ENCODE measurements at regions not wholly inside any gene's neighbourhood (a gene's known extent, or its start where the extent isn't known, plus 50 kb on each side); places are given as distances from the start of the nearest gene placed in this dataset.

DNA sequence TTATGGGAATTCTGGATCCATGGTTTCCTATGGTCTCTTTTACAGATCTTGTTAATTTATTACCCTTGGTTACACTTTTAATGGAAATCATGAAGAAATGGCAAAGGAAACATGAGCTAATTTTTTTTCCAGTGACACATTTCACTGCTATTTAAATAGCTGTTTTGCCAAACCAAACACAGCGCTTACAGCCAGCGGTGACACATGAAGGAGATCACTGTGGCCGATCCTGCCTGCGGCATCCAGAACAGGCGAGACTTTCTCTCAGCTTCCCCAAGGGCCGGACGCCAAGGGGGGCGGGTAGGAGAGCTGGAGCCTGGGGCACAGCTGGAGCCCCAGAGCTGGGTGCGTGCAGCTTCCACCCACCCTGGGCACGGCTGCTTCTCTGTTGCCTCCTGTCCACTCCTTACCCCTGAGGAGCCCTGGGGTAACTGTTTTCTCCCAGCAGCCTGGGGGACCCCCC is 81.4 kb upstream of the PKDCC start:
- H3K4me3 ChIP-seq (ENCODE audit: control insufficient read depth, low read depth, low read length): no peak overlapping the region
- TF ChIP-seq, protein P1, sequence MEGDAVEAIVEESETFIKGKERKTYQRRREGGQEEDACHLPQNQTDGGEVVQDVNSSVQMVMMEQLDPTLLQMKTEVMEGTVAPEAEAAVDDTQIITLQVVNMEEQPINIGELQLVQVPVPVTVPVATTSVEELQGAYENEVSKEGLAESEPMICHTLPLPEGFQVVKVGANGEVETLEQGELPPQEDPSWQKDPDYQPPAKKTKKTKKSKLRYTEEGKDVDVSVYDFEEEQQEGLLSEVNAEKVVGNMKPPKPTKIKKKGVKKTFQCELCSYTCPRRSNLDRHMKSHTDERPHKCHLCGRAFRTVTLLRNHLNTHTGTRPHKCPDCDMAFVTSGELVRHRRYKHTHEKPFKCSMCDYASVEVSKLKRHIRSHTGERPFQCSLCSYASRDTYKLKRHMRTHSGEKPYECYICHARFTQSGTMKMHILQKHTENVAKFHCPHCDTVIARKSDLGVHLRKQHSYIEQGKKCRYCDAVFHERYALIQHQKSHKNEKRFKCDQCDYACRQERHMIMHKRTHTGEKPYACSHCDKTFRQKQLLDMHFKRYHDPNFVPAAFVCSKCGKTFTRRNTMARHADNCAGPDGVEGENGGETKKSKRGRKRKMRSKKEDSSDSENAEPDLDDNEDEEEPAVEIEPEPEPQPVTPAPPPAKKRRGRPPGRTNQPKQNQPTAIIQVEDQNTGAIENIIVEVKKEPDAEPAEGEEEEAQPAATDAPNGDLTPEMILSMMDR (conservative IDR thresholded peaks at IDR 0.05; ENCODE audit: control insufficient read depth, insufficient read depth, low read depth, low read length): no peak
- peak; percentile 97 for DNase-seq (ENCODE audit: low read depth)

DNA sequence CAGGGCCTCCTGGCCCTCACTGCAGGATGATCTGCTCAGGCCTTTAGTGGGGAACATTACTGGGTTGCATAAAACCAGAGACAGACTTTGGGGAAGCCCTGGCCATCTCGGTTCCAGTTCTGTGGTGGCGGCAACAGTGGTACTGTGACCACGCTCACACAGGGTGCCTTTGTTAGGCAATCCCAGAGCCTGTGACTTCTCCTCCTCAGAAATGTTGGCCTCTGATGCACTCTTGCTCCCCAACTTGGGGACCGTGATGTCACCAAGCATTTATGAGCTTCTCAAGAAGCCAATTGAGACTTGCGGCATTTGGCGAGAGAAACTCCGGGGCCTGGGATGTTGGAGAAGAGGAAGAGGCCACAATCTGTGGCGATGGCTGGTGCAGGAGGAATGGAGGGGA is 80.9 kb upstream of the PKDCC start:
- no peak for DNase-seq (ENCODE audit: low read depth)
- H3K4me3 ChIP-seq (ENCODE audit: control insufficient read depth, low read depth, low read length): no peak overlapping the region
- TF ChIP-seq, protein P1 (conservative IDR thresholded peaks at IDR 0.05; ENCODE audit: control insufficient read depth, insufficient read depth, low read depth, low read length): no peak

DNA sequence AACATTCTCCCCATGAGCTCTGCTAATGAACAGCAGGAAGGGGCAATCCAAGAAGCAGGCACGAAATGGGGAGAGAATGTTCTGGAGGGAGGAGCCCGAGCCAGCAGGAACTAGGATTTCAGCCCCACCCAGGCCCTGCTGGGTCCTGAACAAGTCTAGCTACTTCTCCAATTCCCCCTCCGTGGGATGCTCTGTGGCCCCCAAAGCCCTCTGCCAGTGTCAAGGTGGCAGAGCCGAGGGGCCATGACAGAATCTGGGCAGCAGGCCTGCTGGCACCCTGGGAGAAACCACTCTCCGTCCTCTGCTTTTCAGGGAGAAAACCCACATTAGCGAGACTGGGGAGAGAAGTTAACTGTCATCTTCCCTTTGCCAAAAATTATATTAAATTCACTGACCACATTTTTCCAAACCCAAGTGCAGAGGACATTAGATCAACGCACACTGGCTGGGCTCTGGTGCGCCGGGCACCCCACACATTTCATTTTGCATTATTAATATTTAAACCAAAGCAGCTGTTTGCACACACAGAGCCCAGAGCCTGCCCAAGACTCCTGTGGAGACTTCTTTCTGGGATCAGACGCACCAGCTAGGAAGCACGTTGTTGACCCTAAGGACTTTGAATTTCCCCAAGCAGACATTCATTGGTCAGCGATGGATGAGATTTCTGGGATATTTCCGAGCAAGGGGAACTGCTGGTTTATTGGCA is 80.2 kb upstream of the PKDCC start:
- TF ChIP-seq, protein P1 (conservative IDR thresholded peaks at IDR 0.05; ENCODE audit: control insufficient read depth, insufficient read depth, low read depth, low read length): no peak
- DNase-seq (ENCODE audit: low read depth): peak; percentile 7
- H3K4me3 ChIP-seq (ENCODE audit: control insufficient read depth, low read depth, low read length): no peak overlapping the region

DNA sequence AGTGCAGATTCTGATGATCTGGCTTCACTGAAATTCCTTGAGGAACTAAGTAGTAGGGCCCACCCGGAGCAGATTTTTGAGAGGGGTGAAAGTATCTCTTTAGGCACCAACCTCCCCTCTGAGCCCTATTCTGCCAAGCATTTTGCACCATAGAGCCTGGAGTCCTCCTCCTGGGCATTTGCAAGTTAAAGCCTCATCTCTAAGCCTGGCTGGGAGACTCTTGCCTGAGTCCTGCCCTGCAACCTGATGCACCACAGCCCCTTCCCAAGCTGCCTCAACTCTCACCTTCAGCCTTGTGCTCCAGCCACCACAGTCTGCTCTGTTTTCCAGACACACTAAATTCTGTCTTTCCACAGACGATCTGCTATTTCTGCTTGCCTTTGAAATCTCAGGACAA is 79.6 kb upstream of the PKDCC start:
- H3K4me3 ChIP-seq (ENCODE audit: control insufficient read depth, low read depth, low read length): no peak overlapping the region
- no peak for DNase-seq (ENCODE audit: low read depth)
- TF ChIP-seq, protein P1 (conservative IDR thresholded peaks at IDR 0.05; ENCODE audit: control insufficient read depth, insufficient read depth, low read depth, low read length): no peak

DNA sequence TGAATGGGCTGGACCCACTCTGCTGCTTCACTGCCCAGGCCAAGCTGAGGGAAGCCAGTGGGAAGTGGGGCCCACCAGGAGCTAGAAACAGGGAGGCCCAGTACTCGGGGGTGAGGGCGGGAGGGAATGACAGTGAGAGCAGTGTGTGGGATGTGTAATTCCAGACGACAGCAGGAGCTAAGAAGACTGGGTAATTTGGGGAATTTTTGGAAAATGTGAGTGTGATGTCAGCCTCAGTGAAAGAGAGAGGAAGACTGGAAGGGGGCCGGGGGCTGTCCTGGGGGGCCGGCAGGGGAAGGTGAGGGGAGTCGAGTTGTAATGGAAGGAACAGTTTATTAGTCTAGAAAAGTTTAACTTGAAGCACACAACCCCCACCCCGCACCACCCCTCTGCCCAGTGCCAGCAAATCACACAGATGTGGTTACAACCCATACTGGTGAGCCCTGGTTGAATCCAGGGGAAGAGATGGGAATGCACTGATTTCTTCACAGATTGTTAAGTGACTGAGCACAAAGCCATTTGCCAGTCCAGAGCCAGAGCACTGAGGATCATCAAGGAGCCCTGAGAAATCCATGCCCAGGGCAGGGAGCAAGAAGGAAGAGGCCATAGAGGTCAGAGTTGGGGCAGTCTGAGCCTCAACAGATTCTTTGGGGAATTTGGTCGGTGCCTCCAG is 76.7 kb upstream of the PKDCC start:
- DNase-seq (ENCODE audit: low read depth): no peak
- TF ChIP-seq, protein P1 (conservative IDR thresholded peaks at IDR 0.05; ENCODE audit: control insufficient read depth, insufficient read depth, low read depth, low read length): no peak
- no peak overlapping the region for H3K4me3 ChIP-seq (ENCODE audit: control insufficient read depth, low read depth, low read length)

DNA sequence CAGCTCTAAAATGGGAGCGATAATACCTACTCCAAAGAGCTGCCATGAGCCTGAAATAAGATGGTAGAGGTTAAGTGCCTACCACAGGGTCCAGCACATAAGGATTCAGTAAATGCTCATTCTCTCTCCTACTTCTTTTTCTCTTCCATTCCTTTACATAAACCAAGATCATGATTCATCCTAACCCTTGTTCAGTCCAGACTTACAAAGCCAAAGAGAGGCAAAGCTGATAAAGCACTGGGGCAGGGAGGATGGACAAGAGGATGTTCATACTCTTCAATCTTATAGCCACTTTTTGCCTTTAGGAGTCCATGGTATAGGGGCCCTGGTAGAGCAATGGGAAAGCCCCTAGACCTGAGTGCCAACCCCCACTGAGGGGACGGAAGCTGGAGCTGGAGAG is 75.6 kb upstream of the PKDCC start:
- H3K4me3 ChIP-seq (ENCODE audit: control insufficient read depth, low read depth, low read length): no peak overlapping the region
- DNase-seq (ENCODE audit: low read depth): no peak
- TF ChIP-seq, protein P1 (conservative IDR thresholded peaks at IDR 0.05; ENCODE audit: control insufficient read depth, insufficient read depth, low read depth, low read length): no peak

Data from fibroblast of mammary gland (primary cell).